HL-60 (cell line): ENCODE measurements at regions not wholly inside any gene's neighbourhood (a gene's known extent, or its start where the extent isn't known, plus 50 kb on each side); places are given as distances from the start of the nearest gene placed in this dataset.

Source experiments
- CTCF ChIP-seq: IDR thresholded peaks from one replicate; pipeline ENCODE4 v1.5.1; 2011; ENCODE audit warnings: low read length, control low read depth, inconsistent platforms; ENCODE audit not compliant: insufficient read depth
- REST ChIP-seq: IDR thresholded peaks from 2 replicates; pipeline ENCODE4 v1.6.1; 2012; ENCODE audit warnings: low read depth; ENCODE audit not compliant: insufficient replicate concordance

- TF ChIP-seq CTCF, result no peak
- no peak for TF ChIP-seq REST
Observed at GRCh38 chrX:104318330-104319009, 63.7 kb upstream of the ESX1 start.
